NCI-H1694 treated with DMSO at 0.1 percent for 48 hours (cell line): ENCODE measurements at regions not wholly inside any gene's neighbourhood (a gene's known extent, or its start where the extent isn't known, plus 50 kb on each side); places are given as distances from the start of the nearest gene placed in this dataset.

ENCODE experiments used
- DNase-seq: peaks from one replicate; lab custom pipeline; 2025; lab: John Stamatoyannopoulos, UW

- no peak for DNase-seq
These were observed 106.2 kb downstream of the KCNF1 start for GRCh38 chr2:11017921-11018320.

GRCh38 chr2:11018651-11019185 is 107.0 kb downstream of the KCNF1 start:
- no peak for DNase-seq

- DNase-seq: no peak
These were observed 107.9 kb downstream of the KCNF1 start for GRCh38 chr2:11019614-11020013.

GRCh38 chr2:11022064-11022463 is 110.3 kb downstream of the KCNF1 start:
- no peak for DNase-seq

- DNase-seq: no peak
These were observed 111.0 kb downstream of the KCNF1 start for GRCh38 chr2:11022591-11023273.

GRCh38 chr2:11023326-11024258 is 111.9 kb downstream of the KCNF1 start:
- no peak for DNase-seq

GRCh38 chr2:11024259-11024645 is 112.5 kb downstream of the KCNF1 start:
- peak; percentile 77 for DNase-seq

GRCh38 chr2:11024687-11025086 is 113.0 kb downstream of the KCNF1 start:
- no peak for DNase-seq

- DNase-seq: no peak
These were observed 114.7 kb downstream of the KCNF1 start for GRCh38 chr2:11026286-11026921.

GRCh38 chr2:11027195-11027594 is 115.5 kb downstream of the KCNF1 start:
- DNase-seq: no peak

GRCh38 chr2:11028407-11028916 is 116.7 kb downstream of the KCNF1 start:
- DNase-seq: no peak

- peak; percentile 63 for DNase-seq
These were observed 117.4 kb downstream of the KCNF1 start for GRCh38 chr2:11029136-11029535.

GRCh38 chr2:11030036-11030435 is 118.3 kb downstream of the KCNF1 start:
- no peak for DNase-seq

GRCh38 chr2:11030909-11031308 is 119.2 kb downstream of the KCNF1 start:
- DNase-seq: no peak

- no peak for DNase-seq
These were observed 120.1 kb downstream of the KCNF1 start for GRCh38 chr2:11031876-11032275.

- no peak for DNase-seq
These were observed 120.7 kb downstream of the KCNF1 start for GRCh38 chr2:11032396-11032795.

GRCh38 chr2:11033114-11033513 is 121.4 kb downstream of the KCNF1 start:
- DNase-seq: no peak

GRCh38 chr2:11038641-11039040 is 116.6 kb upstream of the SLC66A3 start:
- DNase-seq: no peak

GRCh38 chr2:11040992-11041391 is 114.3 kb upstream of the SLC66A3 start:
- DNase-seq: no peak

GRCh38 chr2:11042841-11043240 is 112.4 kb upstream of the SLC66A3 start:
- peak; percentile 38 for DNase-seq

GRCh38 chr2:11043245-11043644 is 112.0 kb upstream of the SLC66A3 start:
- peak; percentile 76 for DNase-seq

GRCh38 chr2:11044201-11044600 is 111.1 kb upstream of the SLC66A3 start:
- no peak for DNase-seq
